Glutamatergic neuron (in vitro differentiated cells): ENCODE measurements at regions not wholly inside any gene's neighbourhood (a gene's known extent, or its start where the extent isn't known, plus 50 kb on each side); places are given as distances from the start of the nearest gene placed in this dataset.
A peak's percentile ranks its signal among the peaks of the same experiment; 100 is the strongest.

Source experiments
- DNase-seq: peaks from one replicate; pipeline ENCODE4 v3.0.0; 2022
- H3K27ac Mint-ChIP-seq: one replicate; pipeline ENCODE4 v1.8.0; 2020; ENCODE audit warnings: mild to moderate bottlenecking, mixed read lengths, inconsistent platforms; ENCODE audit not compliant: unreplicated experiment
- H3K27me3 Mint-ChIP-seq: one replicate; pipeline ENCODE4 v1.8.0; 2020; ENCODE audit warnings: mild to moderate bottlenecking, moderate library complexity, mixed read lengths, inconsistent platforms; ENCODE audit not compliant: unreplicated experiment
- H3K36me3 Mint-ChIP-seq: one replicate; pipeline ENCODE4 v1.8.0; 2020; ENCODE audit warnings: mild to moderate bottlenecking, mixed read lengths, inconsistent platforms; ENCODE audit not compliant: unreplicated experiment
- H3K4me1 Mint-ChIP-seq: one replicate; pipeline ENCODE4 v1.8.0; 2020; ENCODE audit warnings: mild to moderate bottlenecking, low read depth, mixed read lengths, inconsistent platforms; ENCODE audit not compliant: unreplicated experiment
- H3K4me3 Mint-ChIP-seq: one replicate; pipeline ENCODE4 v1.8.0; 2020; ENCODE audit warnings: mild to moderate bottlenecking, mixed read lengths, inconsistent platforms; ENCODE audit not compliant: unreplicated experiment
- H3K9me3 Mint-ChIP-seq: one replicate; pipeline ENCODE4 v1.8.0; 2020; ENCODE audit warnings: mild to moderate bottlenecking, moderate library complexity, mixed read lengths, inconsistent platforms; ENCODE audit not compliant: unreplicated experiment
- CTCF ChIP-seq: fragments of 200-600 bp; sonication (generic); IDR thresholded peaks from one replicate; pipeline ENCODE4 v1.5.0; 2021; ENCODE audit not compliant: partially characterized antibody, unreplicated experiment

GRCh38 chr3:3641877-3642455, 157.3 kb upstream of the LRRN1 start:
- DNase-seq, result no peak
- Mint-ChIP-seq H3K27me3 (peaks cover 2% of the 10 kb centered on the region), H3K27ac (peak overlapping the region; percentile 83), H3K9me3 (no peaks in the 10 kb centered on the region), H3K4me1 (peaks cover 11% of the 10 kb centered on the region), H3K36me3 (no peaks in the 10 kb centered on the region), H3K4me3 (peak overlapping the region; percentile 63)
- TF ChIP-seq CTCF, result no peak

- H3K4me1 Mint-ChIP-seq, result peaks cover 11% of the 10 kb centered on the region
- no peak for DNase-seq
- H3K27me3 Mint-ChIP-seq, result peaks cover 2% of the 10 kb centered on the region
- no peak overlapping the region for H3K4me3 Mint-ChIP-seq
- H3K9me3 Mint-ChIP-seq, result no peaks in the 10 kb centered on the region
- no peaks in the 10 kb centered on the region for H3K36me3 Mint-ChIP-seq
- TF ChIP-seq CTCF, result no peak
- no peak overlapping the region for H3K27ac Mint-ChIP-seq
Observed at GRCh38 chr3:3639078-3639477, 160.2 kb upstream of the LRRN1 start.

GRCh38 chr3:3636815-3637214, 162.4 kb upstream of the LRRN1 start:
- DNase-seq, result no peak
- H3K4me1 Mint-ChIP-seq, result peaks cover 2% of the 10 kb centered on the region
- no peaks in the 10 kb centered on the region for H3K27me3 Mint-ChIP-seq
- no peak overlapping the region for H3K27ac Mint-ChIP-seq
- no peak for TF ChIP-seq CTCF
- H3K4me3 Mint-ChIP-seq, result no peak overlapping the region
- H3K36me3 Mint-ChIP-seq, result no peaks in the 10 kb centered on the region
- no peaks in the 10 kb centered on the region for H3K9me3 Mint-ChIP-seq

GRCh38 chr3:3635109-3635508, 164.1 kb upstream of the LRRN1 start:
- no peak for DNase-seq
- H3K9me3 Mint-ChIP-seq, result no peaks in the 10 kb centered on the region
- no peak overlapping the region for H3K27ac Mint-ChIP-seq

More at GRCh38 chr3:3635109-3635508, 164.1 kb upstream of the LRRN1 start:
- Mint-ChIP-seq H3K36me3 (no peaks in the 10 kb centered on the region), H3K4me1 (no peaks in the 10 kb centered on the region), H3K27me3 (no peaks in the 10 kb centered on the region), H3K4me3 (no peak overlapping the region)
- no peak for TF ChIP-seq CTCF
